ENCODE measurements at regions not wholly inside any gene's neighbourhood (a gene's known extent, or its start where the extent isn't known, plus 50 kb on each side); places are given as distances from the start of the nearest gene placed in this dataset.

GRCh38 chr2:14536976-14537375 lies 95.5 kb upstream of the LRATD1 start:
- Mint-ChIP-seq H3K4me3 (no peak overlapping the region), H3K4me1 (no peaks in the 10 kb centered on the region), H3K36me3 (no peaks in the 10 kb centered on the region), H3K9me3 (no peaks in the 10 kb centered on the region; the same call in 1 of the 2 replicates), H3K27ac (no peak overlapping the region), H3K27me3 (ENCODE audit: low read depth) (no peaks in the 10 kb centered on the region; the same call in 1 of the 2 replicates)
- ChIA-PET POLR2A (no interaction called here), CTCF (no interaction called here)
- TF ChIP-seq SP1 (CRISPR knock-in tag; conservative IDR thresholded peaks at IDR 0.05) (no peak), ZNF416 (CRISPR knock-in tag; IDR thresholded peaks at IDR 0.05) (no peak), GABPB1 (CRISPR knock-in tag; IDR thresholded peaks at IDR 0.05) (no peak), ZNF121 (CRISPR knock-in tag; IDR thresholded peaks at IDR 0.05) (no peak), ZNF281 (CRISPR knock-in tag; IDR thresholded peaks at IDR 0.05) (no peak), SMAD3 (CRISPR knock-in tag; IDR thresholded peaks at IDR 0.05; ENCODE audit: borderline replicate concordance) (no peak), ZNF232 (CRISPR knock-in tag; IDR thresholded peaks at IDR 0.05) (no peak), ZNF317 (CRISPR knock-in tag; IDR thresholded peaks at IDR 0.05; ENCODE audit: borderline replicate concordance, low read depth) (no peak), ZNF396 (CRISPR knock-in tag; IDR thresholded peaks at IDR 0.05; ENCODE audit: borderline replicate concordance) (no peak), ZNF671 (CRISPR knock-in tag; IDR thresholded peaks at IDR 0.05) (no peak), FOXK1 (CRISPR knock-in tag; IDR thresholded peaks at IDR 0.05) (no peak), ZNF219 (CRISPR knock-in tag; IDR thresholded peaks at IDR 0.05; ENCODE audit: borderline replicate concordance) (no peak), TCF7 (CRISPR knock-in tag; IDR thresholded peaks at IDR 0.05; ENCODE audit: low read depth) (no peak), ZBTB21 (CRISPR knock-in tag; IDR thresholded peaks at IDR 0.05; ENCODE audit: borderline replicate concordance) (no peak), MXD4 (CRISPR knock-in tag; IDR thresholded peaks at IDR 0.05; ENCODE audit: borderline replicate concordance) (no peak), EMX1 (CRISPR knock-in tag; IDR thresholded peaks at IDR 0.05) (no peak)
- TF ChIP-seq, protein P1, sequence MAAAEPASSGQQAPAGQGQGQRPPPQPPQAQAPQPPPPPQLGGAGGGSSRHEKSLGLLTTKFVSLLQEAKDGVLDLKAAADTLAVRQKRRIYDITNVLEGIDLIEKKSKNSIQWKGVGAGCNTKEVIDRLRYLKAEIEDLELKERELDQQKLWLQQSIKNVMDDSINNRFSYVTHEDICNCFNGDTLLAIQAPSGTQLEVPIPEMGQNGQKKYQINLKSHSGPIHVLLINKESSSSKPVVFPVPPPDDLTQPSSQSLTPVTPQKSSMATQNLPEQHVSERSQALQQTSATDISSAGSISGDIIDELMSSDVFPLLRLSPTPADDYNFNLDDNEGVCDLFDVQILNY (CRISPR knock-in tag; IDR thresholded peaks at IDR 0.05) = no peak
- DNase-seq (ENCODE audit: low spot score) (no peak), ATAC-seq (no peak)

DNA sequence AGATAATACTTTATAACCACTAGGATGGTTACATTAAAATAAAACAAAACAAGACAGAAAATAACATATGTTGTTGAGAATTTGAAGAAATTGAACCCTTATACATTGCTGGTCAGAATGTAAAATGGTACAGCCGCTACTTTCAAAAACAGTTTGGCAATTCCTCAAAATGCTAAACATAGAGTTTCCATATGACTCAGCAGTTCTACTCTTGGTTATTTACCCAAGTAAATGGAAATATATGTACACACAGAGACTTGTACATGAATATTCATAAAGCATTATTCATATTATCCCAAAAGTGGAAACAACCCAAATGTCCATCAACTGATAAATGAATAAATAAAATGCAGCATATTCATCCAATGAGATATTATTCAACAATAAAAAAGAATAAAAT lies 92.5 kb upstream of the LRATD1 start:
- Mint-ChIP-seq H3K4me1 (no peaks in the 10 kb centered on the region), H3K4me3 (no peak overlapping the region)

More for the DNA sequence above, 92.5 kb upstream of the LRATD1 start:
- TF ChIP-seq NFE2L1 (CRISPR knock-in tag; IDR thresholded peaks at IDR 0.05) (no peak), ZBTB21 (CRISPR knock-in tag; IDR thresholded peaks at IDR 0.05; ENCODE audit: borderline replicate concordance) (no peak), ZNF121 (CRISPR knock-in tag; IDR thresholded peaks at IDR 0.05) (no peak), GTF2I (CRISPR knock-in tag; conservative IDR thresholded peaks at IDR 0.05) (no peak), IRF2 (CRISPR knock-in tag; IDR thresholded peaks at IDR 0.05; ENCODE audit: borderline replicate concordance, low read depth) (no peak), ZNF138 (CRISPR knock-in tag; conservative IDR thresholded peaks at IDR 0.05) (no peak)
- TF ChIP-seq, protein P2, sequence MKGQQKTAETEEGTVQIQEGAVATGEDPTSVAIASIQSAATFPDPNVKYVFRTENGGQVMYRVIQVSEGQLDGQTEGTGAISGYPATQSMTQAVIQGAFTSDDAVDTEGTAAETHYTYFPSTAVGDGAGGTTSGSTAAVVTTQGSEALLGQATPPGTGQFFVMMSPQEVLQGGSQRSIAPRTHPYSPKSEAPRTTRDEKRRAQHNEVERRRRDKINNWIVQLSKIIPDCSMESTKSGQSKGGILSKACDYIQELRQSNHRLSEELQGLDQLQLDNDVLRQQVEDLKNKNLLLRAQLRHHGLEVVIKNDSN (CRISPR knock-in tag; IDR thresholded peaks at IDR 0.05) = no peak
- TF ChIP-seq, protein P3, sequence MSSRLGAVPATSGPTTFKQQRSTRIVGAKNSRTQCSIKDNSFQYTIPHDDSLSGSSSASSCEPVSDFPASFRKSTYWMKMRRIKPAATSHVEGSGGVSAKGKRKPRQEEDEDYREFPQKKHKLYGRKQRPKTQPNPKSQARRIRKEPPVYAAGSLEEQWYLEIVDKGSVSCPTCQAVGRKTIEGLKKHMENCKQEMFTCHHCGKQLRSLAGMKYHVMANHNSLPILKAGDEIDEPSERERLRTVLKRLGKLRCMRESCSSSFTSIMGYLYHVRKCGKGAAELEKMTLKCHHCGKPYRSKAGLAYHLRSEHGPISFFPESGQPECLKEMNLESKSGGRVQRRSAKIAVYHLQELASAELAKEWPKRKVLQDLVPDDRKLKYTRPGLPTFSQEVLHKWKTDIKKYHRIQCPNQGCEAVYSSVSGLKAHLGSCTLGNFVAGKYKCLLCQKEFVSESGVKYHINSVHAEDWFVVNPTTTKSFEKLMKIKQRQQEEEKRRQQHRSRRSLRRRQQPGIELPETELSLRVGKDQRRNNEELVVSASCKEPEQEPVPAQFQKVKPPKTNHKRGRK (CRISPR knock-in tag; IDR thresholded peaks at IDR 0.05; ENCODE audit: borderline replicate concordance) = no peak
- TF ChIP-seq, protein P4, sequence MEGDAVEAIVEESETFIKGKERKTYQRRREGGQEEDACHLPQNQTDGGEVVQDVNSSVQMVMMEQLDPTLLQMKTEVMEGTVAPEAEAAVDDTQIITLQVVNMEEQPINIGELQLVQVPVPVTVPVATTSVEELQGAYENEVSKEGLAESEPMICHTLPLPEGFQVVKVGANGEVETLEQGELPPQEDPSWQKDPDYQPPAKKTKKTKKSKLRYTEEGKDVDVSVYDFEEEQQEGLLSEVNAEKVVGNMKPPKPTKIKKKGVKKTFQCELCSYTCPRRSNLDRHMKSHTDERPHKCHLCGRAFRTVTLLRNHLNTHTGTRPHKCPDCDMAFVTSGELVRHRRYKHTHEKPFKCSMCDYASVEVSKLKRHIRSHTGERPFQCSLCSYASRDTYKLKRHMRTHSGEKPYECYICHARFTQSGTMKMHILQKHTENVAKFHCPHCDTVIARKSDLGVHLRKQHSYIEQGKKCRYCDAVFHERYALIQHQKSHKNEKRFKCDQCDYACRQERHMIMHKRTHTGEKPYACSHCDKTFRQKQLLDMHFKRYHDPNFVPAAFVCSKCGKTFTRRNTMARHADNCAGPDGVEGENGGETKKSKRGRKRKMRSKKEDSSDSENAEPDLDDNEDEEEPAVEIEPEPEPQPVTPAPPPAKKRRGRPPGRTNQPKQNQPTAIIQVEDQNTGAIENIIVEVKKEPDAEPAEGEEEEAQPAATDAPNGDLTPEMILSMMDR (IDR thresholded peaks at IDR 0.05) = no peak
- DNase-seq (ENCODE audit: low spot score) = no peak
- ChIA-PET POLR2A (no interaction called here), CTCF (no interaction called here)
- no peak for ATAC-seq
- H3K36me3 Mint-ChIP-seq = peaks cover 6% of the 10 kb centered on the region
- H3K27me3 Mint-ChIP-seq (ENCODE audit: low read depth) = no peaks in the 10 kb centered on the region; the same call in 1 of the 2 replicates
- no peak overlapping the region for H3K27ac Mint-ChIP-seq
- H3K9me3 Mint-ChIP-seq = peaks cover 11% of the 10 kb centered on the region

All from WTC11 (cell line).